Hematopoietic multipotent progenitor cell treated with erythropoietin and hydrocortisone succinate and interleukin-3 and kit ligand, for 4 days (in vitro differentiated cells): ENCODE measurements at regions not wholly inside any gene's neighbourhood (a gene's known extent, or its start where the extent isn't known, plus 50 kb on each side); places are given as distances from the start of the nearest gene placed in this dataset.
A peak's percentile ranks its signal among the peaks of the same experiment; 100 is the strongest.
"Not testable (repeated sequence)": the region's sequence is repeated elsewhere in the genome, so short reads cannot be mapped to it uniquely, and the experiment has no call there.

Experiments
- DNase-seq: peaks from one replicate; pipeline ENCODE4 v3.0.0-alpha.2; 2015

GRCh38 chr19:30807278-30807677 is 435.1 kb downstream of the ZNF536 start:
- DNase-seq, result no peak

GRCh38 chr19:30806311-30806710 is 434.1 kb downstream of the ZNF536 start:
- DNase-seq, result no peak

GRCh38 chr19:30804751-30805150 is 432.6 kb downstream of the ZNF536 start:
- no peak for DNase-seq

- DNase-seq, result not testable (repeated sequence)
Measured at GRCh38 chr19:30804333-30804732, 432.1 kb downstream of the ZNF536 start.

GRCh38 chr19:30802424-30803013 is 430.3 kb downstream of the ZNF536 start:
- DNase-seq, result no peak

- DNase-seq, result peak; percentile 62
Measured at GRCh38 chr19:30799865-30800755, 427.9 kb downstream of the ZNF536 start.

- DNase-seq, result no peak
Measured at GRCh38 chr19:30795727-30796126, 423.5 kb downstream of the ZNF536 start.

GRCh38 chr19:30792561-30793505 is 420.6 kb downstream of the ZNF536 start:
- no peak for DNase-seq

GRCh38 chr19:30791088-30791487 is 418.9 kb downstream of the ZNF536 start:
- DNase-seq, result no peak

GRCh38 chr19:30790056-30790680 is 418.0 kb downstream of the ZNF536 start:
- peak; percentile 24 for DNase-seq

- no peak for DNase-seq
Measured at GRCh38 chr19:30788105-30788765, 416.1 kb downstream of the ZNF536 start.

- peak; percentile 12 for DNase-seq
Measured at GRCh38 chr19:30785458-30786137, 413.4 kb downstream of the ZNF536 start.

GRCh38 chr19:30784850-30785457 is 412.8 kb downstream of the ZNF536 start:
- DNase-seq, result peak; percentile 81

- DNase-seq, result no peak
Measured at GRCh38 chr19:30783936-30784335, 411.8 kb downstream of the ZNF536 start.

GRCh38 chr19:30783212-30783611 is 411.0 kb downstream of the ZNF536 start:
- DNase-seq, result no peak

GRCh38 chr19:30781519-30781918 is 409.3 kb downstream of the ZNF536 start:
- no peak for DNase-seq

- no peak for DNase-seq
Measured at GRCh38 chr19:30781047-30781446, 408.9 kb downstream of the ZNF536 start.

GRCh38 chr19:30780456-30780855 is 408.3 kb downstream of the ZNF536 start:
- no peak for DNase-seq

GRCh38 chr19:30780032-30780431 is 407.8 kb downstream of the ZNF536 start:
- no peak for DNase-seq

- no peak for DNase-seq
Measured at GRCh38 chr19:30778961-30779715, 407.0 kb downstream of the ZNF536 start.
